HG03280 (cell line): ENCODE measurements at regions not wholly inside any gene's neighbourhood (a gene's known extent, or its start where the extent isn't known, plus 50 kb on each side); places are given as distances from the start of the nearest gene placed in this dataset.
"Not testable (repeated sequence)": the region's sequence is repeated elsewhere in the genome, so short reads cannot be mapped to it uniquely, and the experiment has no call there.

ENCODE experiments used
- ATAC-seq: cut with Tn5 transposase; IDR thresholded peaks from one replicate; pipeline ENCODE4 v1.9.1; 2021; ENCODE audit warnings: mild to moderate bottlenecking, moderate library complexity; ENCODE audit not compliant: unreplicated experiment

- no peak for ATAC-seq
Measured at GRCh38 chr9:105021917-105022316, 94.0 kb upstream of the ABCA1 start.

- ATAC-seq: not testable (repeated sequence)
Measured at GRCh38 chr9:105022545-105022944, 94.6 kb upstream of the ABCA1 start.

GRCh38 chr9:105023788-105024187, 95.8 kb upstream of the ABCA1 start:
- ATAC-seq: no peak

- no peak for ATAC-seq
Measured at GRCh38 chr9:105024529-105024928, 96.6 kb upstream of the ABCA1 start.

DNA sequence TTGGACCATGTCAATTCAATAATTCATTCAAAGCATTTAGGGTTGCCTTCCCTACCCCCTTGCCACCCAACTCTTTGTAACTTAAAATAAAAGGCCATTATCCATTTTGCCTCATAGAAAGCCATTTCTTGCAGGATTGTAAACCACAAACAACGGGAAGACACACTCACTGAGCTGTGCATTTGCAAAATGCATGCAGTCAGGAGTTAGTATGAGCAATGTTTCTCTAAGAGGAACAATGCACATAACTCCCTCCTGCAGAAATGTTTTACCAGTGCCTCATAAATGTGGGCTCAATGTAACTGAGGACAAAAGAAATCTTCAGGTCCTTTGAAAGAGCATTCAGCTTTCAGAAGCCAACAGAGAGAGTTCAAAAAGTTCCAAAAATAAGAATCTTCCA, 98.5 kb upstream of the ABCA1 start:
- ATAC-seq: no peak

- ATAC-seq: no peak
Measured at GRCh38 chr9:105027084-105027483, 99.1 kb upstream of the ABCA1 start.

GRCh38 chr9:105030285-105030684, 102.3 kb upstream of the ABCA1 start:
- no peak for ATAC-seq

GRCh38 chr9:105037139-105037538, 109.2 kb upstream of the ABCA1 start:
- ATAC-seq: no peak

GRCh38 chr9:105038051-105038450, 110.1 kb upstream of the ABCA1 start:
- ATAC-seq: no peak

GRCh38 chr9:105039175-105039799, 111.3 kb upstream of the ABCA1 start:
- ATAC-seq: no peak

DNA sequence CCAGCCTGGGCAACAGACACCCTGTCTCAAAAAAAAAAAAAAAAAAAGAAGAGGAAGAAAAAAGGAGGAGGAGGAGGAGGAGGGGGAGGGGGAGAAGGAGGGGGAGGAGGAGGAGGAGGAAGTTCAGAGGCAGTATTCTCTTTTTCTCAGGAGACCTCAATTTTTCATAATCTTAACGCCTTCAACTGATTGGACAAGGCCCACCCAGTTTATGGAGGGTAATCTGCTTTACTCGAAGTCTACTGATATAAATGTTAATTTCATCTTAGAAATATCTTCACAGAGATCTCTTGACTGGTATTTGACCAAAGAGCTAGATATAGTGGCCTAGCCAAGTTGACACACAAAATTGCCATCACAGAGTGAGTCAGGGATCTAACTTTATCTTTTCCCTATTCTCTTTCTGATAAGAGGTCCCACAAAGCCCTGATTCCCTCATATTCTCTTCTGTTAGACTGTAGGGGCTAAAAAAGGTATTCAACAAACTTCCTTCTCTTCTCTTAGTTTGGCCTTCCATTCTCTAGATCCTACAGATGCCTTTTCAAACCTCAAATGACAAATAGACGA, 115.5 kb upstream of the ABCA1 start:
- ATAC-seq: no peak

GRCh38 chr9:105044518-105044917, 116.6 kb upstream of the ABCA1 start:
- no peak for ATAC-seq

- no peak for ATAC-seq
Measured at GRCh38 chr9:105046907-105047741, 119.2 kb upstream of the ABCA1 start.

- no peak for ATAC-seq
Measured at GRCh38 chr9:105047742-105048041, 119.7 kb upstream of the ABCA1 start.

GRCh38 chr9:105048331-105048730, 120.4 kb upstream of the ABCA1 start:
- no peak for ATAC-seq

- no peak for ATAC-seq
Measured at GRCh38 chr9:105050296-105050695, 122.3 kb upstream of the ABCA1 start.

DNA sequence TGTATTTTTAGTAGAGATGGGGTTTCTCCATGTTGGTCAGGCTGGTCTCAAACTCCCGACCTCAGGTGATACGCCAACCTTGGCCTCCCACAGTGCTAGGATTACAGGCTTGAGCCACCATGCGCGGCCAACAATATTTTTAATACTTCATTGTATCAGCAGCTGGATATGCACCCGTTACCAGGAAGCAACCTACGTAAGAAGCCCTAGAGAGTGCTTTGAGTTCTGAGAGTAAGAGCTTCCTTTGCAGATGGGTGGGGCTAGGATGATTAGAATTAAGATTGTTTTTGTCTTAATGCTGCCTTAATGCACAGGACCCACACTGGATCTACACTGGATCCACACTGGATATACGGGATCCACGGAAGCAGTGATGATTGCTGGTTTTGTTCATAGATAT, 123.9 kb upstream of the ABCA1 start:
- no peak for ATAC-seq

- ATAC-seq: no peak
Measured at GRCh38 chr9:105052346-105052745, 124.4 kb upstream of the ABCA1 start.

DNA sequence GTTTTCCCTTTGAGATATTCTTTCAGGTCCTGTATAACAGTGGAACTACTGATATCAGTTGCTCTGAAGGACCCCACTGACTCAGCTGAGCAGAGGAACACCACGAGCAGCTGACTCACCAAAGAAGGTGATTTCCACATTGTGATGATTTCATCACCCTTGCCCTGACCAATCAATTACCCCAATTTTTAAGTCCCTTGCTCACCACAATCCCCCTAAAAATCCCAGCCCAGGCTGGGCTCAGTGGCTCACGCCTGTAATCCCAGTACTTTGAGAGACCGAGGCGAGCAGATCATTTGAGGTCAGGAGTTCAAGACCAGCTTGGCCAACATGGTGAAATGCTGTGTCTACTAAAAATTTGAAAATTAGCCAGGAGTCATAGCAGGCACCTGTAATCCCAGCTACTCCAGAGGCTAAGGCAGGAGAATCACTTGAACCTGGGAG, 125.3 kb upstream of the ABCA1 start:
- peak; percentile 80 for ATAC-seq

- ATAC-seq: no peak
Measured at GRCh38 chr9:105054491-105054890, 126.5 kb upstream of the ABCA1 start.

GRCh38 chr9:105055917-105056316, 128.0 kb upstream of the ABCA1 start:
- ATAC-seq: no peak

DNA sequence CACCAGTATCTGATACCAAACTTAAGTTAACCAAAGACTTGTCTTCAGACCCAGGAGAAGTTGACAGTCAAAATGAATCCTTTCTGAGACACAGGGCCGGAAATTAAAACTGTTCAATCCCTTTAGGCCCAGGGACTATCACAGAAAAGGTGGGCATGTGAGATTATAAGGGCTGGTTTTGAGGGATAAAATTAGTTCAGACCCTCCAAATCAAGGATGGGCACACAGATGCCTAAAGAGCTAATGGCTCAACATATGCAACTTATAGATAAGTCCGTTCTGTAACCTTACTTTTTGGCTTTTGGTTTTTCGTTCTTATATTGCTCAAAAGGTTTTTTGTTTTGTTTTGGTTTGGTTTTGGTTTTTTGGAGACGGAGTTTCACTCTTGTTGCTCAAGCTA, 129.6 kb upstream of the ABCA1 start:
- ATAC-seq: no peak
